HepG2 (cell line): ENCODE measurements at regions not wholly inside any gene's neighbourhood (a gene's known extent, or its start where the extent isn't known, plus 50 kb on each side); places are given as distances from the start of the nearest gene placed in this dataset.

Experiments used
- KLF6 ChIP-seq: IDR thresholded peaks from 2 replicates; pipeline ENCODE4 v1.8.0; 2016; ENCODE audit warnings: missing biosample characterization, missing genetic modification reagents
- NCOA2 ChIP-seq: sonication (generic); formaldehyde crosslinking; IDR thresholded peaks from 2 replicates; pipeline ENCODE4 v1.8.0; 2022; ENCODE audit warnings: inconsistent platforms
- NFIC ChIP-seq: IDR thresholded peaks from 2 replicates; pipeline ENCODE4 v1.6.1; 2012; ENCODE audit warnings: mild to moderate bottlenecking, low read length, inconsistent platforms
- PCBP2 ChIP-seq: fragments of 200-400 bp; formaldehyde crosslinking; optimal IDR thresholded peaks from 2 replicates; pipeline ENCODE3; 2018; ENCODE audit warnings: low read length, low read depth; ENCODE audit not compliant: poor library complexity, severe bottlenecking
- SIN3B ChIP-seq: fragments of 150-350 bp; IDR thresholded peaks from 2 replicates; pipeline ENCODE4 v1.6.1; 2014; ENCODE audit warnings: low read length
- TEAD3 ChIP-seq: optimal IDR thresholded peaks from 2 replicates; pipeline ENCODE3; 2016; ENCODE audit warnings: borderline replicate concordance
- ZNF337 ChIP-seq: sonication (generic); formaldehyde crosslinking; IDR thresholded peaks from 2 replicates; pipeline ENCODE4 v1.5.1; 2020; ENCODE audit warnings: missing genetic modification reagents, low read depth, mild to moderate bottlenecking, borderline replicate concordance
- ZNF460 ChIP-seq: sonication (generic); formaldehyde crosslinking; IDR thresholded peaks from 2 replicates; pipeline ENCODE4 v1.5.1; 2020; ENCODE audit warnings: missing genetic modification reagents, mild to moderate bottlenecking, borderline replicate concordance
- ZNF816 ChIP-seq: sonication (generic); formaldehyde crosslinking; IDR thresholded peaks from 2 replicates; pipeline ENCODE4 v1.8.0; 2022; ENCODE audit warnings: missing genetic modification reagents, mild to moderate bottlenecking, borderline replicate concordance
- ZNF878 ChIP-seq: sonication (generic); formaldehyde crosslinking; IDR thresholded peaks from 2 replicates; pipeline ENCODE4 v1.8.1; 2023; ENCODE audit warnings: mild to moderate bottlenecking, missing genetic modification reagents, moderate library complexity
- TF ChIP-seq, protein P1 (sequence below): sonication (generic); formaldehyde crosslinking; IDR thresholded peaks from 2 replicates; pipeline ENCODE4 v1.4.0; 2020; ENCODE audit warnings: mild to moderate bottlenecking, missing genetic modification reagents
- TF ChIP-seq, protein P2 (sequence below), 2 experiments: sonication (generic) in 1 of 2; formaldehyde crosslinking in 1 of 2; IDR thresholded peaks; 2 replicates each; pipeline versions ENCODE4 v1.4.0 to v1.6.1; 2016 to 2020; ENCODE audit warnings: borderline replicate concordance in 1 of 2, low read depth in 1 of 2, mild to moderate bottlenecking in 1 of 2, missing genetic modification reagents in 1 of 2
- TF ChIP-seq, protein P3 (sequence below): sonication (generic); formaldehyde crosslinking; IDR thresholded peaks from 2 replicates; pipeline ENCODE4 v1.4.0; 2020; ENCODE audit warnings: missing genetic modification reagents, mild to moderate bottlenecking, borderline replicate concordance
- TF ChIP-seq, protein P4 (sequence below): sonication (generic); formaldehyde crosslinking; IDR thresholded peaks from 2 replicates; pipeline ENCODE4 v1.8.1; 2023; ENCODE audit warnings: mild to moderate bottlenecking, missing genetic modification reagents
- TF ChIP-seq, protein P5 (sequence below): sonication (generic); formaldehyde crosslinking; IDR thresholded peaks from 2 replicates; pipeline ENCODE4 v1.4.0; 2020; ENCODE audit warnings: mild to moderate bottlenecking, missing genetic modification reagents

DNA sequence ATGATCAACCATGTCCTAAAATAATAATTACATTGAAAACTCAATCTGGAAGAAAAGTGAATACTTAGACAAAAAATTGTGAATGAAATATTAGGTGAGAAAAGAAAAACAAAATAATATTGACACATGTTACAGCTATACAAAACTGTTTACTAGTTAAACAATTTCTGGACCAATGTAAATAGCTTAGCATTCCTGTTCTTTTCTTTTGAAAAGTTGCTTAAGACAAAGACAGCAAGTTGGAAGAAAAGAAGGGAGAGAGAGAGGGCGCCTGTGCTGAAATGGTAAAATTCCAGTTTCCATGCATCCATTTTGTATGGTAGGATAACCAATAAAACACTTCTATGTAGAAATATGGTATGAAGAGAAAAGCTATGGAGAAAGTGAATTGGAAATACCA, 94.1 kb upstream of the RFX8 start (continued):
- TF ChIP-seq, protein P1, sequence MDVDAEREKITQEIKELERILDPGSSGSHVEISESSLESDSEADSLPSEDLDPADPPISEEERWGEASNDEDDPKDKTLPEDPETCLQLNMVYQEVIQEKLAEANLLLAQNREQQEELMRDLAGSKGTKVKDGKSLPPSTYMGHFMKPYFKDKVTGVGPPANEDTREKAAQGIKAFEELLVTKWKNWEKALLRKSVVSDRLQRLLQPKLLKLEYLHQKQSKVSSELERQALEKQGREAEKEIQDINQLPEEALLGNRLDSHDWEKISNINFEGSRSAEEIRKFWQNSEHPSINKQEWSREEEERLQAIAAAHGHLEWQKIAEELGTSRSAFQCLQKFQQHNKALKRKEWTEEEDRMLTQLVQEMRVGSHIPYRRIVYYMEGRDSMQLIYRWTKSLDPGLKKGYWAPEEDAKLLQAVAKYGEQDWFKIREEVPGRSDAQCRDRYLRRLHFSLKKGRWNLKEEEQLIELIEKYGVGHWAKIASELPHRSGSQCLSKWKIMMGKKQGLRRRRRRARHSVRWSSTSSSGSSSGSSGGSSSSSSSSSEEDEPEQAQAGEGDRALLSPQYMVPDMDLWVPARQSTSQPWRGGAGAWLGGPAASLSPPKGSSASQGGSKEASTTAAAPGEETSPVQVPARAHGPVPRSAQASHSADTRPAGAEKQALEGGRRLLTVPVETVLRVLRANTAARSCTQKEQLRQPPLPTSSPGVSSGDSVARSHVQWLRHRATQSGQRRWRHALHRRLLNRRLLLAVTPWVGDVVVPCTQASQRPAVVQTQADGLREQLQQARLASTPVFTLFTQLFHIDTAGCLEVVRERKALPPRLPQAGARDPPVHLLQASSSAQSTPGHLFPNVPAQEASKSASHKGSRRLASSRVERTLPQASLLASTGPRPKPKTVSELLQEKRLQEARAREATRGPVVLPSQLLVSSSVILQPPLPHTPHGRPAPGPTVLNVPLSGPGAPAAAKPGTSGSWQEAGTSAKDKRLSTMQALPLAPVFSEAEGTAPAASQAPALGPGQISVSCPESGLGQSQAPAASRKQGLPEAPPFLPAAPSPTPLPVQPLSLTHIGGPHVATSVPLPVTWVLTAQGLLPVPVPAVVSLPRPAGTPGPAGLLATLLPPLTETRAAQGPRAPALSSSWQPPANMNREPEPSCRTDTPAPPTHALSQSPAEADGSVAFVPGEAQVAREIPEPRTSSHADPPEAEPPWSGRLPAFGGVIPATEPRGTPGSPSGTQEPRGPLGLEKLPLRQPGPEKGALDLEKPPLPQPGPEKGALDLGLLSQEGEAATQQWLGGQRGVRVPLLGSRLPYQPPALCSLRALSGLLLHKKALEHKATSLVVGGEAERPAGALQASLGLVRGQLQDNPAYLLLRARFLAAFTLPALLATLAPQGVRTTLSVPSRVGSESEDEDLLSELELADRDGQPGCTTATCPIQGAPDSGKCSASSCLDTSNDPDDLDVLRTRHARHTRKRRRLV (CRISPR knock-in tag) = no peak
- TF ChIP-seq ZNF816 (CRISPR knock-in tag) = no peak
- no peak for TF ChIP-seq ZNF878 (CRISPR knock-in tag)
- peak; percentile 54; the same call in 1 of the 2 replicates for TF ChIP-seq NFIC
- TF ChIP-seq, protein P2, sequence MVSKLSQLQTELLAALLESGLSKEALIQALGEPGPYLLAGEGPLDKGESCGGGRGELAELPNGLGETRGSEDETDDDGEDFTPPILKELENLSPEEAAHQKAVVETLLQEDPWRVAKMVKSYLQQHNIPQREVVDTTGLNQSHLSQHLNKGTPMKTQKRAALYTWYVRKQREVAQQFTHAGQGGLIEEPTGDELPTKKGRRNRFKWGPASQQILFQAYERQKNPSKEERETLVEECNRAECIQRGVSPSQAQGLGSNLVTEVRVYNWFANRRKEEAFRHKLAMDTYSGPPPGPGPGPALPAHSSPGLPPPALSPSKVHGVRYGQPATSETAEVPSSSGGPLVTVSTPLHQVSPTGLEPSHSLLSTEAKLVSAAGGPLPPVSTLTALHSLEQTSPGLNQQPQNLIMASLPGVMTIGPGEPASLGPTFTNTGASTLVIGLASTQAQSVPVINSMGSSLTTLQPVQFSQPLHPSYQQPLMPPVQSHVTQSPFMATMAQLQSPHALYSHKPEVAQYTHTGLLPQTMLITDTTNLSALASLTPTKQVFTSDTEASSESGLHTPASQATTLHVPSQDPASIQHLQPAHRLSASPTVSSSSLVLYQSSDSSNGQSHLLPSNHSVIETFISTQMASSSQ (IDR thresholded peaks at IDR 0.05; ENCODE audit: low read depth) = no peak
- TF ChIP-seq, protein P2 (CRISPR knock-in tag; IDR thresholded peaks at IDR 0.05; ENCODE audit: borderline replicate concordance) = no peak
- TF ChIP-seq KLF6 (CRISPR knock-in tag) = no peak
- no peak for TF ChIP-seq TEAD3 (CRISPR knock-in tag)
- TF ChIP-seq, protein P3, sequence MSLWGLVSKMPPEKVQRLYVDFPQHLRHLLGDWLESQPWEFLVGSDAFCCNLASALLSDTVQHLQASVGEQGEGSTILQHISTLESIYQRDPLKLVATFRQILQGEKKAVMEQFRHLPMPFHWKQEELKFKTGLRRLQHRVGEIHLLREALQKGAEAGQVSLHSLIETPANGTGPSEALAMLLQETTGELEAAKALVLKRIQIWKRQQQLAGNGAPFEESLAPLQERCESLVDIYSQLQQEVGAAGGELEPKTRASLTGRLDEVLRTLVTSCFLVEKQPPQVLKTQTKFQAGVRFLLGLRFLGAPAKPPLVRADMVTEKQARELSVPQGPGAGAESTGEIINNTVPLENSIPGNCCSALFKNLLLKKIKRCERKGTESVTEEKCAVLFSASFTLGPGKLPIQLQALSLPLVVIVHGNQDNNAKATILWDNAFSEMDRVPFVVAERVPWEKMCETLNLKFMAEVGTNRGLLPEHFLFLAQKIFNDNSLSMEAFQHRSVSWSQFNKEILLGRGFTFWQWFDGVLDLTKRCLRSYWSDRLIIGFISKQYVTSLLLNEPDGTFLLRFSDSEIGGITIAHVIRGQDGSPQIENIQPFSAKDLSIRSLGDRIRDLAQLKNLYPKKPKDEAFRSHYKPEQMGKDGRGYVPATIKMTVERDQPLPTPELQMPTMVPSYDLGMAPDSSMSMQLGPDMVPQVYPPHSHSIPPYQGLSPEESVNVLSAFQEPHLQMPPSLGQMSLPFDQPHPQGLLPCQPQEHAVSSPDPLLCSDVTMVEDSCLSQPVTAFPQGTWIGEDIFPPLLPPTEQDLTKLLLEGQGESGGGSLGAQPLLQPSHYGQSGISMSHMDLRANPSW (CRISPR knock-in tag) = 0 out of 2 replicates have a peak, but pooled peaks have one; percentile 36
- TF ChIP-seq NCOA2 (CRISPR knock-in tag) = peak; percentile 80
- no peak for TF ChIP-seq ZNF460 (CRISPR knock-in tag)
- TF ChIP-seq, protein P4, sequence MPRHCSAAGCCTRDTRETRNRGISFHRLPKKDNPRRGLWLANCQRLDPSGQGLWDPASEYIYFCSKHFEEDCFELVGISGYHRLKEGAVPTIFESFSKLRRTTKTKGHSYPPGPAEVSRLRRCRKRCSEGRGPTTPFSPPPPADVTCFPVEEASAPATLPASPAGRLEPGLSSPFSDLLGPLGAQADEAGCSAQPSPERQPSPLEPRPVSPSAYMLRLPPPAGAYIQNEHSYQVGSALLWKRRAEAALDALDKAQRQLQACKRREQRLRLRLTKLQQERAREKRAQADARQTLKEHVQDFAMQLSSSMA (CRISPR knock-in tag) = no peak
- TF ChIP-seq PCBP2 = no peak
- TF ChIP-seq, protein P5, sequence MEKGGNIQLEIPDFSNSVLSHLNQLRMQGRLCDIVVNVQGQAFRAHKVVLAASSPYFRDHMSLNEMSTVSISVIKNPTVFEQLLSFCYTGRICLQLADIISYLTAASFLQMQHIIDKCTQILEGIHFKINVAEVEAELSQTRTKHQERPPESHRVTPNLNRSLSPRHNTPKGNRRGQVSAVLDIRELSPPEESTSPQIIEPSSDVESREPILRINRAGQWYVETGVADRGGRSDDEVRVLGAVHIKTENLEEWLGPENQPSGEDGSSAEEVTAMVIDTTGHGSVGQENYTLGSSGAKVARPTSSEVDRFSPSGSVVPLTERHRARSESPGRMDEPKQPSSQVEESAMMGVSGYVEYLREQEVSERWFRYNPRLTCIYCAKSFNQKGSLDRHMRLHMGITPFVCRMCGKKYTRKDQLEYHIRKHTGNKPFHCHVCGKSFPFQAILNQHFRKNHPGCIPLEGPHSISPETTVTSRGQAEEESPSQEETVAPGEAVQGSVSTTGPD (CRISPR knock-in tag) = no peak
- TF ChIP-seq ZNF337 (CRISPR knock-in tag) = no peak
- no peak for TF ChIP-seq SIN3B
